H9 (cell line): ENCODE measurements at regions not wholly inside any gene's neighbourhood (a gene's known extent, or its start where the extent isn't known, plus 50 kb on each side); places are given as distances from the start of the nearest gene placed in this dataset.

ENCODE experiments used
- DNase-seq: peaks from one replicate; pipeline ENCODE4 v3.0.0-alpha.2; 2017
- H2AFZ ChIP-seq: one replicate; pipeline ENCODE4 v1.6.1; 2013; ENCODE audit warnings: mild to moderate bottlenecking, low read length, control low read depth, moderate library complexity
- H2AK5ac ChIP-seq: 2 replicates; pipeline ENCODE4 v1.6.1; 2013; ENCODE audit warnings: low read length, control low read depth, mixed read lengths; ENCODE audit not compliant: insufficient read length
- H2BK120ac ChIP-seq: one replicate; pipeline ENCODE4 v1.6.1; 2013; ENCODE audit warnings: low read depth, mild to moderate bottlenecking, low read length, control low read depth, inconsistent platforms; ENCODE audit not compliant: poor library complexity, severe bottlenecking
- H2BK12ac ChIP-seq: 2 replicates; pipeline ENCODE4 v1.6.1; 2013; ENCODE audit warnings: low read length, control low read depth, mixed read lengths, low read depth; ENCODE audit not compliant: insufficient read length
- H2BK15ac ChIP-seq: 2 replicates; pipeline ENCODE4 v1.6.1; 2013; ENCODE audit warnings: low read depth, low read length, control low read depth
- H2BK20ac ChIP-seq: one replicate; pipeline ENCODE4 v1.6.1; 2013; ENCODE audit warnings: low read depth, mild to moderate bottlenecking, low read length, control low read depth, inconsistent platforms; ENCODE audit not compliant: poor library complexity, severe bottlenecking
- H2BK5ac ChIP-seq: 2 replicates; pipeline ENCODE4 v1.6.1; 2013; ENCODE audit warnings: low read length, control low read depth, mixed read lengths; ENCODE audit not compliant: insufficient read length
- H3K14ac ChIP-seq: 2 replicates; pipeline ENCODE4 v1.6.1; 2013; ENCODE audit warnings: low read length, control low read depth; ENCODE audit not compliant: insufficient read depth
- H3K18ac ChIP-seq: 2 replicates; pipeline ENCODE4 v1.6.1; 2013; ENCODE audit warnings: low read depth, mild to moderate bottlenecking, mixed read lengths, low read length, control low read depth; ENCODE audit not compliant: insufficient read length
- H3K23ac ChIP-seq: 2 replicates; pipeline ENCODE4 v1.6.1; 2013; ENCODE audit warnings: low read length, control low read depth, mixed read lengths, low read depth; ENCODE audit not compliant: insufficient read length
- H3K23me2 ChIP-seq: 2 replicates; pipeline ENCODE4 v1.6.1; 2013; ENCODE audit warnings: low read depth, mild to moderate bottlenecking, mixed read lengths, low read length, control low read depth; ENCODE audit not compliant: insufficient read length, poor library complexity, severe bottlenecking
- H3K27ac ChIP-seq: 2 replicates; pipeline ENCODE4 v1.5.1; 2013; ENCODE audit warnings: low read length, control low read depth, mixed read lengths, low read depth; ENCODE audit not compliant: insufficient read length
- H3K27me3 ChIP-seq: 2 replicates; pipeline ENCODE4 v1.6.1; 2013; ENCODE audit warnings: low read length, control low read depth, inconsistent platforms; ENCODE audit not compliant: insufficient read depth
- H3K4ac ChIP-seq: 2 replicates; pipeline ENCODE4 v1.6.1; 2013; ENCODE audit warnings: low read depth, mild to moderate bottlenecking, control low read depth, inconsistent platforms, low read length, moderate library complexity
- H3K4me1 ChIP-seq: 2 replicates; pipeline ENCODE4 v1.6.1; 2013; ENCODE audit warnings: low read length, control low read depth, inconsistent platforms; ENCODE audit not compliant: insufficient read depth
- H3K4me2 ChIP-seq: 2 replicates; pipeline ENCODE4 v1.6.1; 2013; ENCODE audit warnings: low read length, control low read depth, mixed read lengths; ENCODE audit not compliant: insufficient read length, insufficient read depth
- H3K56ac ChIP-seq: 2 replicates; pipeline ENCODE4 v1.6.1; 2013; ENCODE audit warnings: low read depth, mild to moderate bottlenecking, mixed read lengths, low read length, control low read depth; ENCODE audit not compliant: insufficient read length
- H3K79me1 ChIP-seq: 2 replicates; pipeline ENCODE4 v1.6.1; 2013; ENCODE audit warnings: low read depth, mild to moderate bottlenecking, moderate library complexity, low read length, control low read depth, inconsistent platforms; ENCODE audit not compliant: insufficient read depth, poor library complexity, severe bottlenecking
- H3K79me2 ChIP-seq: 2 replicates; pipeline ENCODE4 v1.6.1; 2013; ENCODE audit warnings: low read length, control low read depth, inconsistent platforms; ENCODE audit not compliant: insufficient read depth
- H3K9ac ChIP-seq: 2 replicates; pipeline ENCODE4 v1.6.1; 2013; ENCODE audit warnings: low read length, control low read depth, mixed read lengths; ENCODE audit not compliant: insufficient read length; ENCODE audit errors: extremely low read depth
- H3K9me3 ChIP-seq: one replicate; pipeline ENCODE4 v1.6.1; 2013; ENCODE audit warnings: low read depth, low read length, inconsistent platforms; ENCODE audit not compliant: control insufficient read depth
- H3T11ph ChIP-seq: one replicate; pipeline ENCODE4 v1.6.1; 2013; ENCODE audit warnings: mild to moderate bottlenecking, low read length, control low read depth, inconsistent platforms
- H4K20me1 ChIP-seq: one replicate; pipeline ENCODE4 v1.6.1; 2013; ENCODE audit not compliant: control insufficient read depth, insufficient read length, insufficient read depth
- H4K5ac ChIP-seq: 2 replicates; pipeline ENCODE4 v1.6.1; 2013; ENCODE audit warnings: low read depth, mild to moderate bottlenecking, mixed read lengths, low read length, control low read depth; ENCODE audit not compliant: insufficient read length
- H4K8ac ChIP-seq: replicated peaks from 2 replicates; pipeline ENCODE4 v1.6.1; 2013; ENCODE audit warnings: low read length, control low read depth, mixed read lengths, low read depth; ENCODE audit not compliant: insufficient read length
- H4K91ac ChIP-seq: 2 replicates; pipeline ENCODE4 v1.6.1; 2013; ENCODE audit warnings: low read depth, mild to moderate bottlenecking, moderate library complexity, mixed read lengths, low read length, control low read depth; ENCODE audit not compliant: insufficient read length
- H3K27ac Mint-ChIP-seq, 3 experiments: 2 replicates in 2 of 3; 3 replicates in 1 of 3; pipeline ENCODE4 v1.8.0; 2020 to 2021; ENCODE audit warnings: mixed read lengths in 3 of 3, mild to moderate bottlenecking in 1 of 3, moderate library complexity in 1 of 3
- H3K27me3 Mint-ChIP-seq: 2 replicates; pipeline ENCODE4 v1.8.0; 2021; ENCODE audit warnings: low read depth, mild to moderate bottlenecking, moderate library complexity, mixed read lengths
- H3K36me3 Mint-ChIP-seq, 3 experiments: 2 replicates in 2 of 3; 3 replicates in 1 of 3; pipeline ENCODE4 v1.8.0; 2020 to 2021; ENCODE audit warnings: low read depth in 3 of 3, mixed read lengths in 3 of 3; ENCODE audit not compliant: insufficient read depth in 1 of 3
- H3K4me1 Mint-ChIP-seq, 2 experiments: 2 replicates each; pipeline ENCODE4 v1.8.0; 2020; ENCODE audit warnings: mixed read lengths in 2 of 2
- H3K4me3 Mint-ChIP-seq, 2 experiments: 2 replicates in 1 of 2; 3 replicates in 1 of 2; pipeline ENCODE4 v1.8.0; 2020 to 2021; ENCODE audit warnings: mild to moderate bottlenecking in 2 of 2, mixed read lengths in 2 of 2, moderate library complexity in 1 of 2
- H3K9me3 Mint-ChIP-seq, 2 experiments: 2 replicates in 1 of 2; 3 replicates in 1 of 2; pipeline ENCODE4 v1.8.0; 2020; ENCODE audit warnings: mild to moderate bottlenecking in 2 of 2, mixed read lengths in 2 of 2, moderate library complexity in 1 of 2
- CTCF ChIP-seq: fragments of 200-600 bp; sonication (generic); conservative IDR thresholded peaks from 3 replicates; pipeline ENCODE4 v1.8.0; 2021; ENCODE audit warnings: antibody characterized with exemption, mild to moderate bottlenecking
- WGBS: extraction: QIAGEN DNeasy Blood & Tissue Kit; methylation state at CpG from one replicate; pipeline ENCODE4 v1.1.7; 2013; ENCODE audit warnings: missing lambda C conversion rate, low lambda C conversion rate, mixed read lengths; ENCODE audit not compliant: insufficient read length; ENCODE audit errors: extremely low coverage; 5-methylcytosine and 5-hydroxymethylcytosine counted together

DNA sequence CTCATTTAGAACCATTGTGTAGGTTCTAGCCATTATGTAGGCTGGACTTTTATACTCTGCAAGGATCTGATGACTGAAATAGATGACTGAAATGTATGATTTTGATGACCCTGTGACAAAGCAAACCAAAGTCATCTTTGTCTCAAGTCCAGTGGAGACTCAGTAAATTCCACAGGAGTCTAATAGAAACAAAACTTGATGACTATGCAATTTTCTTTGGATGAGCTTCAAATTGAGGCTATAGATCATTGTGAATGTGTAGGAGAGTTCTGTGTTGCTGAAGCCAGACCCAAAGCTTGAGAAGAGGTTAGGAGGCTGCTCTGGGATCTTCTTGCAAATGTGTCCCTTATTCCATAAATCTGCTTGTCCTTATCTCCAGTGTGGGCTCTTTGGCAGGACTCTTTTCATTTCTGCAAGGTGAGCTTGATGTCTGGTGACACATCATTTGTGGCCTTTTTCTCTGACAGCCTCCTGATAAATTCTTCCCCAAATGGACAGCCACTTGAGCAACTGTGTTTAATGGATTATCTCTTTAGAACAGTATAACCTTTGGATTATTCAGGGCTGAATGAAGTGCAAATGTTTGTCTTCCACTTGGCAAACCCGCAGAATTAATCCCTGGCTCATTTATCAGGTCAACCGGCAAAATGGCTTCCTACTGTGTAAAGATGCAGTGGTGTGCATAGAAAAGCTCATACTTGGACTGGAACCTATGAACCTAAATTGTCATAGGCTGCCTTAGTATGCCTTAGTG is 235.1 kb upstream of the ANKH start:
- Histone ChIP-seq H4K5ac (no peak overlapping the region), H3K23me2 (no peaks in the 10 kb centered on the region), H3K79me1 (no peaks in the 10 kb centered on the region), H3K23ac (no peak overlapping the region), H3K9ac (no peak overlapping the region), H3K79me2 (no peaks in the 10 kb centered on the region), H4K20me1 (no peaks in the 10 kb centered on the region), H3K4ac (no peak overlapping the region), H2AFZ (no peak overlapping the region), H4K91ac (no peak overlapping the region), H3K18ac (no peak overlapping the region), H2BK15ac (no peak overlapping the region), H3K27me3 (no peaks in the 10 kb centered on the region), H4K8ac (no peak overlapping the region), H2BK20ac (no peak overlapping the region), H3K9me3 (no peaks in the 10 kb centered on the region), H3K4me1 (no peaks in the 10 kb centered on the region), H3K56ac (no peak overlapping the region), H3K4me2 (no peak overlapping the region), H2AK5ac (no peak overlapping the region), H3T11ph (no peak overlapping the region), H2BK5ac (no peak overlapping the region), H3K14ac (no peak overlapping the region), H3K27ac (no peak overlapping the region), H2BK120ac (no peak overlapping the region), H2BK12ac (no peak overlapping the region)
- Mint-ChIP-seq H3K27ac (no peak overlapping the region), H3K36me3 (no peaks in the 10 kb centered on the region), H3K9me3 (no peaks in the 10 kb centered on the region), H3K27me3 (peaks cover 1% of the 10 kb centered on the region; the same call in 1 of the 2 replicates), H3K4me3 (no peak overlapping the region), H3K4me1 (peaks cover 2 to 3% of the 10 kb centered on the region in 2 experiments; a peak in 1 of 4 replicates)
- TF ChIP-seq CTCF = no peak
- WGBS = no CpG with 5 or more reads among the region's 2 CpGs
- DNase-seq = no peak
